C4-2B (cell line): ENCODE measurements at regions not wholly inside any gene's neighbourhood (a gene's known extent, or its start where the extent isn't known, plus 50 kb on each side); places are given as distances from the start of the nearest gene placed in this dataset.

Experiments
- ZFX ChIP-seq: fragments of 450-650 bp; IDR thresholded peaks from 2 replicates; pipeline ENCODE4 v1.6.1; 2017
- TF ChIP-seq, protein P1 (sequence below): fragments of 450-650 bp; conservative IDR thresholded peaks from 2 replicates; pipeline ENCODE4 v1.5.1; 2017; ENCODE audit warnings: mild to moderate bottlenecking

DNA sequence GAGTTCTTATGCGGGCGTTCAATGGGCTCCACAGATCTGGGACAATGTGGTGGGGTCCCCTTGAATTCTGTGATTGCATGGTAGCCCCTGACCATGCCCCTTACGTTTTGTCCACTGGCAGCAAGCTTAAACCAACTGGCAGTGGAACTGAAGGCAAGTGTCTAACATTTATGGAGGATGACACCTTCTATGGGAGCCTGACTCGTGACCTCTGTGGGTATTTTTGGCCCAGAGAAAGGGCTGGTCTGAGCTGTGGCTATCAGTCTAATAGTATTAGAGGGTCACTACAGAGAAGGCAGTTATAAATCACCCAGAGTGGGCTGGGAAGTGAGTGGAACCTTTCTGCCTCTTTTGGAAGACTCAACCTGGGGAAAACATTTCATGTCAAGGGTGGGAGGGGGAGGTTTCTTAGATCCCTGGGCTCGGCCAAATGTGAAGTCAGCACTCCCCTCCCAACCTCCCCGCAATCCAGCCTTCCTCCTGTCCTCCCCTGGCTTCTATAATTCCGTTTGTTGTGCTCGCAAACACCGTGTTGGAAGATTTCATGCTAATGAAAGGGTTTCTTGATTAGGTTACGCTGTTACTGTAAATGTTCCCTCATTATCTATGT, 322.7 kb downstream of the RPS24 start:
- TF ChIP-seq, protein P1, sequence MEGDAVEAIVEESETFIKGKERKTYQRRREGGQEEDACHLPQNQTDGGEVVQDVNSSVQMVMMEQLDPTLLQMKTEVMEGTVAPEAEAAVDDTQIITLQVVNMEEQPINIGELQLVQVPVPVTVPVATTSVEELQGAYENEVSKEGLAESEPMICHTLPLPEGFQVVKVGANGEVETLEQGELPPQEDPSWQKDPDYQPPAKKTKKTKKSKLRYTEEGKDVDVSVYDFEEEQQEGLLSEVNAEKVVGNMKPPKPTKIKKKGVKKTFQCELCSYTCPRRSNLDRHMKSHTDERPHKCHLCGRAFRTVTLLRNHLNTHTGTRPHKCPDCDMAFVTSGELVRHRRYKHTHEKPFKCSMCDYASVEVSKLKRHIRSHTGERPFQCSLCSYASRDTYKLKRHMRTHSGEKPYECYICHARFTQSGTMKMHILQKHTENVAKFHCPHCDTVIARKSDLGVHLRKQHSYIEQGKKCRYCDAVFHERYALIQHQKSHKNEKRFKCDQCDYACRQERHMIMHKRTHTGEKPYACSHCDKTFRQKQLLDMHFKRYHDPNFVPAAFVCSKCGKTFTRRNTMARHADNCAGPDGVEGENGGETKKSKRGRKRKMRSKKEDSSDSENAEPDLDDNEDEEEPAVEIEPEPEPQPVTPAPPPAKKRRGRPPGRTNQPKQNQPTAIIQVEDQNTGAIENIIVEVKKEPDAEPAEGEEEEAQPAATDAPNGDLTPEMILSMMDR, result no peak
- TF ChIP-seq ZFX, result no peak
